HG02623 (cell line): ENCODE measurements at regions not wholly inside any gene's neighbourhood (a gene's known extent, or its start where the extent isn't known, plus 50 kb on each side); places are given as distances from the start of the nearest gene placed in this dataset.

Experiments
- ATAC-seq: cut with Tn5 transposase; IDR thresholded peaks from one replicate; pipeline ENCODE4 v1.9.1; 2021; ENCODE audit warnings: moderate library complexity; ENCODE audit not compliant: unreplicated experiment

GRCh38 chr14:71714225-71714624, 218.0 kb upstream of the RGS6 start:
- no peak for ATAC-seq

GRCh38 chr14:71716041-71716772, 216.0 kb upstream of the RGS6 start:
- ATAC-seq = no peak

GRCh38 chr14:71720978-71721624, 211.1 kb upstream of the RGS6 start:
- ATAC-seq = no peak

- no peak for ATAC-seq
These were observed 210.4 kb upstream of the RGS6 start for GRCh38 chr14:71721791-71722190.

GRCh38 chr14:71722885-71723284, 209.3 kb upstream of the RGS6 start:
- no peak for ATAC-seq

- no peak for ATAC-seq
These were observed 206.2 kb upstream of the RGS6 start for GRCh38 chr14:71725922-71726579.

- ATAC-seq = no peak
These were observed 205.6 kb upstream of the RGS6 start for GRCh38 chr14:71726580-71727021.

- ATAC-seq = no peak
These were observed 203.8 kb upstream of the RGS6 start for GRCh38 chr14:71728386-71728785.

GRCh38 chr14:71729596-71729995, 202.6 kb upstream of the RGS6 start:
- ATAC-seq = no peak

- ATAC-seq = no peak
These were observed 201.8 kb upstream of the RGS6 start for GRCh38 chr14:71730471-71730870.

GRCh38 chr14:71731096-71731495, 201.1 kb upstream of the RGS6 start:
- no peak for ATAC-seq

- no peak for ATAC-seq
These were observed 198.9 kb upstream of the RGS6 start for GRCh38 chr14:71733210-71733883.

- ATAC-seq = no peak
These were observed 198.2 kb upstream of the RGS6 start for GRCh38 chr14:71734076-71734475.

GRCh38 chr14:71734885-71735284, 197.3 kb upstream of the RGS6 start:
- ATAC-seq = no peak

GRCh38 chr14:71737760-71738159, 194.5 kb upstream of the RGS6 start:
- ATAC-seq = no peak

- ATAC-seq = no peak
These were observed 192.8 kb upstream of the RGS6 start for GRCh38 chr14:71739273-71739990.

GRCh38 chr14:71741241-71741640, 191.0 kb upstream of the RGS6 start:
- ATAC-seq = no peak

- ATAC-seq = no peak
These were observed 189.7 kb upstream of the RGS6 start for GRCh38 chr14:71742485-71742884.

GRCh38 chr14:71745072-71745471, 187.2 kb upstream of the RGS6 start:
- no peak for ATAC-seq

- ATAC-seq = no peak
These were observed 184.0 kb upstream of the RGS6 start for GRCh38 chr14:71748196-71748595.
